A549 (cell line): ENCODE measurements at regions not wholly inside any gene's neighbourhood (a gene's known extent, or its start where the extent isn't known, plus 50 kb on each side); places are given as distances from the start of the nearest gene placed in this dataset.

Experiments
- CEBPB ChIP-seq, 2 experiments: fragments of >200 bp in 1 of 2; sonication (Bioruptor Twin) in 1 of 2; formaldehyde crosslinking in 1 of 2; IDR thresholded peaks; 2 replicates each; pipeline ENCODE4 v1.6.1; 2012 to 2016
- EHMT2 ChIP-seq: fragments of 200-600 bp; sonication (generic); IDR thresholded peaks from 2 replicates; pipeline ENCODE4 v1.6.1; 2016; ENCODE audit warnings: antibody characterized with exemption, low read depth, mild to moderate bottlenecking, moderate library complexity
- ELK1 ChIP-seq: fragments of 150-350 bp; IDR thresholded peaks from 2 replicates; pipeline ENCODE4 v1.6.1; 2014; ENCODE audit warnings: low read depth, mild to moderate bottlenecking, low read length
- PHF8 ChIP-seq: fragments of 200-600 bp; sonication (generic); IDR thresholded peaks from 2 replicates; pipeline ENCODE4 v1.6.1; 2016; ENCODE audit warnings: low read depth, mild to moderate bottlenecking, antibody characterized with exemption, moderate library complexity, borderline replicate concordance
- SREBF2 ChIP-seq: fragments of 450-650 bp; IDR thresholded peaks from 2 replicates; pipeline ENCODE4 v1.6.1; 2014; ENCODE audit warnings: mild to moderate bottlenecking, moderate library complexity
- USF2 ChIP-seq: fragments of 450-650 bp; IDR thresholded peaks from 2 replicates; pipeline ENCODE4 v1.6.1; 2014; ENCODE audit warnings: antibody characterized with exemption
- ZSCAN20 ChIP-seq: fragments of 250-450 bp; sonication (Bioruptor Pico); IDR thresholded peaks from 2 replicates; pipeline ENCODE4 v1.8.0; 2022; ENCODE audit warnings: mild to moderate bottlenecking, moderate library complexity
- TF ChIP-seq, protein P1 (sequence below): fragments of >200 bp; sonication (Bioruptor Twin); formaldehyde crosslinking; IDR thresholded peaks from 3 replicates; pipeline ENCODE4 v1.5.1; 2016
- TF ChIP-seq, protein P2 (sequence below): fragments of 200-600 bp; sonication (generic); IDR thresholded peaks from 2 replicates; pipeline ENCODE4 v1.6.1; 2016; ENCODE audit warnings: antibody characterized with exemption, mild to moderate bottlenecking, moderate library complexity

- TF ChIP-seq ELK1 = no peak
- TF ChIP-seq PHF8 = no peak
- TF ChIP-seq, protein P1, sequence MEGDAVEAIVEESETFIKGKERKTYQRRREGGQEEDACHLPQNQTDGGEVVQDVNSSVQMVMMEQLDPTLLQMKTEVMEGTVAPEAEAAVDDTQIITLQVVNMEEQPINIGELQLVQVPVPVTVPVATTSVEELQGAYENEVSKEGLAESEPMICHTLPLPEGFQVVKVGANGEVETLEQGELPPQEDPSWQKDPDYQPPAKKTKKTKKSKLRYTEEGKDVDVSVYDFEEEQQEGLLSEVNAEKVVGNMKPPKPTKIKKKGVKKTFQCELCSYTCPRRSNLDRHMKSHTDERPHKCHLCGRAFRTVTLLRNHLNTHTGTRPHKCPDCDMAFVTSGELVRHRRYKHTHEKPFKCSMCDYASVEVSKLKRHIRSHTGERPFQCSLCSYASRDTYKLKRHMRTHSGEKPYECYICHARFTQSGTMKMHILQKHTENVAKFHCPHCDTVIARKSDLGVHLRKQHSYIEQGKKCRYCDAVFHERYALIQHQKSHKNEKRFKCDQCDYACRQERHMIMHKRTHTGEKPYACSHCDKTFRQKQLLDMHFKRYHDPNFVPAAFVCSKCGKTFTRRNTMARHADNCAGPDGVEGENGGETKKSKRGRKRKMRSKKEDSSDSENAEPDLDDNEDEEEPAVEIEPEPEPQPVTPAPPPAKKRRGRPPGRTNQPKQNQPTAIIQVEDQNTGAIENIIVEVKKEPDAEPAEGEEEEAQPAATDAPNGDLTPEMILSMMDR = no peak
- no peak for TF ChIP-seq USF2
- TF ChIP-seq SREBF2 = no peak
- TF ChIP-seq EHMT2 = no peak
- no peak for TF ChIP-seq ZSCAN20 (CRISPR knock-in tag)
- TF ChIP-seq, protein P2, sequence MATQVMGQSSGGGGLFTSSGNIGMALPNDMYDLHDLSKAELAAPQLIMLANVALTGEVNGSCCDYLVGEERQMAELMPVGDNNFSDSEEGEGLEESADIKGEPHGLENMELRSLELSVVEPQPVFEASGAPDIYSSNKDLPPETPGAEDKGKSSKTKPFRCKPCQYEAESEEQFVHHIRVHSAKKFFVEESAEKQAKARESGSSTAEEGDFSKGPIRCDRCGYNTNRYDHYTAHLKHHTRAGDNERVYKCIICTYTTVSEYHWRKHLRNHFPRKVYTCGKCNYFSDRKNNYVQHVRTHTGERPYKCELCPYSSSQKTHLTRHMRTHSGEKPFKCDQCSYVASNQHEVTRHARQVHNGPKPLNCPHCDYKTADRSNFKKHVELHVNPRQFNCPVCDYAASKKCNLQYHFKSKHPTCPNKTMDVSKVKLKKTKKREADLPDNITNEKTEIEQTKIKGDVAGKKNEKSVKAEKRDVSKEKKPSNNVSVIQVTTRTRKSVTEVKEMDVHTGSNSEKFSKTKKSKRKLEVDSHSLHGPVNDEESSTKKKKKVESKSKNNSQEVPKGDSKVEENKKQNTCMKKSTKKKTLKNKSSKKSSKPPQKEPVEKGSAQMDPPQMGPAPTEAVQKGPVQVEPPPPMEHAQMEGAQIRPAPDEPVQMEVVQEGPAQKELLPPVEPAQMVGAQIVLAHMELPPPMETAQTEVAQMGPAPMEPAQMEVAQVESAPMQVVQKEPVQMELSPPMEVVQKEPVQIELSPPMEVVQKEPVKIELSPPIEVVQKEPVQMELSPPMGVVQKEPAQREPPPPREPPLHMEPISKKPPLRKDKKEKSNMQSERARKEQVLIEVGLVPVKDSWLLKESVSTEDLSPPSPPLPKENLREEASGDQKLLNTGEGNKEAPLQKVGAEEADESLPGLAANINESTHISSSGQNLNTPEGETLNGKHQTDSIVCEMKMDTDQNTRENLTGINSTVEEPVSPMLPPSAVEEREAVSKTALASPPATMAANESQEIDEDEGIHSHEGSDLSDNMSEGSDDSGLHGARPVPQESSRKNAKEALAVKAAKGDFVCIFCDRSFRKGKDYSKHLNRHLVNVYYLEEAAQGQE = no peak
- no peak for TF ChIP-seq CEBPB (IDR thresholded peaks at IDR 0.05)
Measured at GRCh38 chr11:41999066-41999465, 539.6 kb upstream of the LRRC4C start.
